CD4-positive, alpha-beta T cell treated with Interferon alpha-2 for 1 hour (primary cell): ENCODE measurements at regions not wholly inside any gene's neighbourhood (a gene's known extent, or its start where the extent isn't known, plus 50 kb on each side); places are given as distances from the start of the nearest gene placed in this dataset.
A peak's percentile ranks its signal among the peaks of the same experiment; 100 is the strongest.
"Not testable (repeated sequence)": the region's sequence is repeated elsewhere in the genome, so short reads cannot be mapped to it uniquely, and the experiment has no call there.

Experiments used
- DNase-seq, 2 donors: peaks; one replicate each; pipeline ENCODE4 v3.0.0-alpha.2; 2020 to 2022

- peak; percentile 50 to 60 for DNase-seq
Measured at GRCh38 chr2:131672471-131673399, 145.0 kb downstream of the CCDC74A start.

- peak; percentile 56 to 64 for DNase-seq
Measured at GRCh38 chr2:131673400-131674173, 145.9 kb downstream of the CCDC74A start.

GRCh38 chr2:131674174-131674507, 146.5 kb downstream of the CCDC74A start:
- DNase-seq: no peak

GRCh38 chr2:131681611-131682121, 154.0 kb downstream of the CCDC74A start:
- not testable (repeated sequence) for DNase-seq

- peak; percentile 62 to 69 for DNase-seq
Measured at GRCh38 chr2:131682122-131682944, 154.6 kb downstream of the CCDC74A start.

GRCh38 chr2:131682945-131683330, 155.2 kb downstream of the CCDC74A start:
- DNase-seq: not testable (repeated sequence)

GRCh38 chr2:131684631-131685316, 157.1 kb downstream of the CCDC74A start:
- DNase-seq: not testable (repeated sequence)

- DNase-seq: not testable (repeated sequence)
Measured at GRCh38 chr2:131686164-131686893, 158.6 kb downstream of the CCDC74A start.

- not testable (repeated sequence) for DNase-seq
Measured at GRCh38 chr2:131686894-131687238, 159.2 kb downstream of the CCDC74A start.

GRCh38 chr2:131689066-131689465, 161.4 kb downstream of the CCDC74A start:
- DNase-seq: not testable (repeated sequence)

- DNase-seq: not testable (repeated sequence)
Measured at GRCh38 chr2:131711268-131711667, 183.6 kb downstream of the CCDC74A start.

- not testable (repeated sequence) for DNase-seq
Measured at GRCh38 chr2:131717907-131718306, 190.2 kb downstream of the CCDC74A start.

GRCh38 chr2:131721163-131721562, 193.5 kb downstream of the CCDC74A start:
- not testable (repeated sequence) for DNase-seq

GRCh38 chr2:131722256-131722655, 194.6 kb downstream of the CCDC74A start:
- DNase-seq: not testable (repeated sequence)

GRCh38 chr2:131724019-131724418, 196.3 kb downstream of the CCDC74A start:
- no peak for DNase-seq

- DNase-seq: not testable (repeated sequence)
Measured at GRCh38 chr2:131728451-131728850, 200.8 kb downstream of the CCDC74A start.

GRCh38 chr2:131733530-131733929, 205.8 kb downstream of the CCDC74A start:
- not testable (repeated sequence) for DNase-seq

GRCh38 chr2:131736406-131736805, 208.7 kb downstream of the CCDC74A start:
- not testable (repeated sequence) for DNase-seq

- not testable (repeated sequence) for DNase-seq
Measured at GRCh38 chr2:131738533-131738932, 210.8 kb downstream of the CCDC74A start.

- DNase-seq: not testable (repeated sequence)
Measured at GRCh38 chr2:131738996-131739434, 211.3 kb downstream of the CCDC74A start.
